Skeletal muscle satellite cell (primary cell): ENCODE measurements at regions not wholly inside any gene's neighbourhood (a gene's known extent, or its start where the extent isn't known, plus 50 kb on each side); places are given as distances from the start of the nearest gene placed in this dataset.
A peak's percentile ranks its signal among the peaks of the same experiment; 100 is the strongest.

Experiments
- H3K27me3 ChIP-seq: 2 replicates; pipeline ENCODE4 v1.7.0; 2013; ENCODE audit warnings: low read length; ENCODE audit not compliant: control insufficient read depth, insufficient read depth
- H3K36me3 ChIP-seq: 2 replicates; pipeline ENCODE4 v1.7.0; 2013; ENCODE audit warnings: mild to moderate bottlenecking, control low read depth, low read length; ENCODE audit not compliant: insufficient read depth
- H3K4me1 ChIP-seq: 2 replicates; pipeline ENCODE4 v1.7.0; 2013; ENCODE audit warnings: low read length; ENCODE audit not compliant: control insufficient read depth, insufficient read depth
- H3K4me2 ChIP-seq: 2 replicates; pipeline ENCODE4 v1.7.0; 2013; ENCODE audit warnings: mild to moderate bottlenecking, low read length
- H3K4me3 ChIP-seq: 2 replicates; pipeline ENCODE4 v1.7.0; 2013; ENCODE audit warnings: low read length
- H3K9ac ChIP-seq: 2 replicates; pipeline ENCODE4 v1.7.0; 2013; ENCODE audit warnings: mild to moderate bottlenecking, low read depth, low read length, moderate library complexity
- H3K9me3 ChIP-seq: replicated peaks from 2 replicates; pipeline ENCODE4 v1.7.0; 2013; ENCODE audit warnings: mild to moderate bottlenecking, control low read depth, low read length

DNA sequence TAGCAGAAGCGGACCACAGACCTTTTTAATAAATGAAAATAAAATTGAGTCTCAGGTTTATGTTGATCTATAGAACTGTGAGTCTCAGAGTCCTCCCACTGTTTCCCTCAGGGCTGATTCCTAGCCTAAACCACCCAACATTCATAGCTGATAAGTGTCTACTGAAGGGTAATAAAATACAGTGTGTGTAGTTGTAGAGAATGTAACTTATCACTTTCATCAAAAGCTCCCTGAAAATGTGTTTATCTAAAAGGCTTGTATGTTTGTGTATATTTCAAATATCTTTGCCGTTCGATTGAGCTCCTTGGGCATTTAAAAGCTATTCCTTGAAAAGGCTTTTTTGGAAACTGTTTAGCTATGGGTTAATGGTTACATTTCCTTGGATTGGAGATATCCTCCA lies 740.3 kb upstream of the SOX9 start:
- Histone ChIP-seq H3K4me2 (no peak overlapping the region), H3K9me3 (no peaks in the 10 kb centered on the region), H3K4me3 (no peak overlapping the region), H3K4me1 (no peaks in the 10 kb centered on the region), H3K9ac (no peak overlapping the region), H3K27me3 (no peaks in the 10 kb centered on the region), H3K36me3 (no peaks in the 10 kb centered on the region)

- Histone ChIP-seq H3K9me3 (no peaks in the 10 kb centered on the region), H3K27me3 (no peaks in the 10 kb centered on the region), H3K4me2 (no peak overlapping the region), H3K4me1 (no peaks in the 10 kb centered on the region), H3K4me3 (no peak overlapping the region), H3K9ac (no peak overlapping the region), H3K36me3 (no peaks in the 10 kb centered on the region)
Observed at GRCh38 chr17:71380936-71381335, 739.9 kb upstream of the SOX9 start.

GRCh38 chr17:71383091-71383490 lies 737.7 kb upstream of the SOX9 start:
- H3K27me3 ChIP-seq = no peaks in the 10 kb centered on the region
- H3K4me3 ChIP-seq = no peak overlapping the region
- no peak overlapping the region for H3K9ac ChIP-seq
- no peak overlapping the region for H3K4me2 ChIP-seq
- H3K9me3 ChIP-seq = no peaks in the 10 kb centered on the region
- H3K36me3 ChIP-seq = no peaks in the 10 kb centered on the region
- H3K4me1 ChIP-seq = no peaks in the 10 kb centered on the region

DNA sequence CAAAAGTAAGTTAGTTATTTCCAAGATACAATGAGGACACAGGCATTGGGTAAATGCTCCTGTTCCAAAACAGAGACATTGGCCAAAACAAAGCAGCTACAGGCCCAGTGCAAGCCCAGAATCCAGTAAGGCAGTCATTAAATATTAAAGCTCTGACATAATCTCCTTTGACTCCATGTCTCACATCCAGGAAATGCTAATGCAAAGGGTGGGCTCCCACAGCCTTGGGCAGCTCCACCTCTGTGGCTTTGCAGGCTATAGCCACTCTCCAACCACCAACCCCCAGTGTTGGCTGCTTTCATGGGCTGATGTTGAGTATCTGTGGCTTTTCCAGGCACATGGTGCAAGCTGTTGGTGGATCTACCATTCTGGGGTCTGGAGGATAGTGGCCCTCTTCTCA lies 733.4 kb upstream of the SOX9 start:
- Histone ChIP-seq H3K4me1 (peaks cover 2% of the 10 kb centered on the region), H3K4me2 (no peak overlapping the region), H3K9ac (no peak overlapping the region), H3K36me3 (no peaks in the 10 kb centered on the region), H3K4me3 (no peak overlapping the region), H3K27me3 (no peaks in the 10 kb centered on the region), H3K9me3 (no peaks in the 10 kb centered on the region)

DNA sequence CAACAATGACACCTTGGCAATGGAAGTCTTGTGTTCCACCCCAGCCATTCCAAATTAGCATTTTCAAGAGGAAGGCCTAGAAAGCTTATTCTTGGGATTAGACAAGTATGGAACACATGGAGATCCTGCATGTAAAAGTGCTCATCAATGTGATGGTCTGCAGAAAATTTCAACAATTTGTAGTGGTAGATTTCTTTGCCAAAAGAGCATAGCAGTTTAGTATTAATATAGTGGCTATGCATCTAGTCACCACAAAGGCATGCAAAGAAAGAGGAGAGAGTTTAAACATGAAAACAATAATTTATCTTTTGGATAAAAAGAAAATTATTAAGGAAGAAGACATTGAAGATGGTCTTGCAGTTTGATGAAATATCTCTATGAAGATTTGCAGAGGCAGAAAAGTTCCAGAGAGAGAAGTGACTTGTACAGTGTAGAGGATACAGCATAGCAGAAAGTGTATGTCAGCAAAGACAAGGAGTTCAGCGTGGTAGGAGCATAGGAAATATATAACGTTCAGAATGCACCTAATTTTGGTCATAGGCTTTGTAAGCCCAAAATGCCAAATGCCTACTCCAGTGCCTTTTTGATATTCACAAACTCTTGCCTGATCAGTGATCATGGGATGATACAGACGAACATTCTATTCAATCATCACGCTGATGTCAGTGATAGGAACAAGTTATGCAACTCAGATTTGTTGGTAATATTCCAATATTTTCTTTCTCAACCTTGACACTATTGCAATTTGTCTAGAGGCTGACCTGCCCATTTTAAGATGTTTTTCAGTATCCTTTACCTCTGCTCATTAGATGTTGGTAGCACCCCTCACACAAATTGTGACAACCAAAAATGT lies 727.9 kb upstream of the SOX9 start:
- Histone ChIP-seq H3K4me1 (peaks cover 9% of the 10 kb centered on the region), H3K27me3 (no peaks in the 10 kb centered on the region), H3K9ac (no peak overlapping the region), H3K9me3 (no peaks in the 10 kb centered on the region), H3K4me2 (peak overlapping the region; percentile 27), H3K36me3 (no peaks in the 10 kb centered on the region), H3K4me3 (no peak overlapping the region)

- no peaks in the 10 kb centered on the region for H3K36me3 ChIP-seq
- H3K27me3 ChIP-seq = no peaks in the 10 kb centered on the region
- H3K4me2 ChIP-seq = no peak overlapping the region
- no peaks in the 10 kb centered on the region for H3K9me3 ChIP-seq
- no peak overlapping the region for H3K4me3 ChIP-seq
- H3K9ac ChIP-seq = no peak overlapping the region
- peaks cover 9% of the 10 kb centered on the region for H3K4me1 ChIP-seq
Observed at GRCh38 chr17:71395901-71396300, 724.9 kb upstream of the SOX9 start.

- H3K27me3 ChIP-seq = no peaks in the 10 kb centered on the region
- H3K9me3 ChIP-seq = no peaks in the 10 kb centered on the region
- H3K4me1 ChIP-seq = peaks cover 9% of the 10 kb centered on the region
- H3K4me2 ChIP-seq = no peak overlapping the region
- H3K36me3 ChIP-seq = no peaks in the 10 kb centered on the region
- H3K4me3 ChIP-seq = no peak overlapping the region
- no peak overlapping the region for H3K9ac ChIP-seq
Observed at GRCh38 chr17:71396711-71397110, 724.1 kb upstream of the SOX9 start.

DNA sequence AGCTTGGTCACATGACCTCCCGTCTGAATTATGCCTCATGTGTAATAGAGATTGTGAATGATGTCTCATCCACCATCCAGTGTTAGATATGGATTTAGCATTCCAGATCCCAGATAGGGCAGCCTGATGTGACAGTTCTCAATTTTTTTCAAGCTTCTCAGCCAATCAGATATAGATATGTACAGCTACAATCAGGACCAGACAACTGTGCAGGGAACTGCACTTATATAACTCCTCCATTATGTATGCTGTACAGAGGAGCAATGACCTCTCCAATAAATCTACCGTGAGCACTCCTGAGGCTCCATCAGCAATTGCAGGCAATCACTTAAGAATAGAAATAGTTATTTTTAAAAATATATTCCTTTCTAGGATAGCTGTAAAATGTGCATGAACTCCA lies 722.8 kb upstream of the SOX9 start:
- Histone ChIP-seq H3K4me3 (no peak overlapping the region), H3K9ac (no peak overlapping the region), H3K27me3 (no peaks in the 10 kb centered on the region), H3K9me3 (no peaks in the 10 kb centered on the region), H3K36me3 (no peaks in the 10 kb centered on the region), H3K4me2 (no peak overlapping the region), H3K4me1 (peaks cover 6% of the 10 kb centered on the region)

GRCh38 chr17:71398800-71399219 lies 722.0 kb upstream of the SOX9 start:
- Histone ChIP-seq H3K36me3 (no peaks in the 10 kb centered on the region), H3K4me3 (no peak overlapping the region), H3K4me1 (peaks cover 4% of the 10 kb centered on the region), H3K4me2 (no peak overlapping the region), H3K9ac (no peak overlapping the region), H3K9me3 (no peaks in the 10 kb centered on the region), H3K27me3 (no peaks in the 10 kb centered on the region)

DNA sequence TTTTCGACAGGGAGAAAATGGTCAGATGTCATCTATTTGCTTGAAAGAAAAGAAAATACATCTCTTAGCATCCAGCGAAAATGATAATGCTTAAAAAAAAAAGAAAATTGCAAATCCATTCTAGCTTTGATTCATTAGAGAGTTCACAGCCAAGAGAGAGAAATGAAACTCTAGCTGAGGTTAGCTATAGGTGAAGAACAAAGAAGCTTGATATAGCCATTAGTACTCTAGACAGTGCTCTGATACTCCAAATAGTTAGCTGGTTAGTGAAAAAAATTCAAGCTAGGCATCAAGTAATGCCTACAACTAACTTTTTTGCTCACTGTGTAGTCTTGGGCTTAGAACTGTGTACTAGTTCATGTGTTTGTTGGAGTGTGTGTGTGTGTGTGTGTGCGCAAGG lies 721.6 kb upstream of the SOX9 start:
- Histone ChIP-seq H3K4me2 (no peak overlapping the region), H3K36me3 (no peaks in the 10 kb centered on the region), H3K9me3 (no peaks in the 10 kb centered on the region), H3K4me3 (no peak overlapping the region), H3K4me1 (peaks cover 4% of the 10 kb centered on the region), H3K27me3 (no peaks in the 10 kb centered on the region), H3K9ac (no peak overlapping the region)

DNA sequence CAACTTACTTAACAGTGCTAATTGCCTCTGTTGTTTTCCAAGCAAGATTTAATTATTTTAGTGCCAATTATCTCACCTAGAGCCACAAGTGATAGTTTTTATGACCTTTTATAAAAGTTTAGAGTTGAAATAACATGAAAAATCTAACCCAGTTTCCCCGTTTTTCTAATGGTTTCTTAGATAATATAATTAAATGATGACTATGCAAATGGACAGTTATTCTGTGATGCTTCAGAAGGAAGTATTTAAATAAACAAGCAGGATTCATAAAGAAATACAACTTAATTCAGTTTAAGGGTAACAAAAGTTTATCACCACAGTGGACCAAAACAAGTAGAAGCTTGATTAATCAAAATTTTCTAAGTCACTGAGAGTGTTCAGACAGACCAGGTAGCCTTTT lies 721.2 kb upstream of the SOX9 start:
- no peak overlapping the region for H3K9ac ChIP-seq
- H3K27me3 ChIP-seq = no peaks in the 10 kb centered on the region
- H3K9me3 ChIP-seq = no peaks in the 10 kb centered on the region
- no peaks in the 10 kb centered on the region for H3K36me3 ChIP-seq
- peaks cover 4% of the 10 kb centered on the region for H3K4me1 ChIP-seq
- no peak overlapping the region for H3K4me3 ChIP-seq
- no peak overlapping the region for H3K4me2 ChIP-seq

DNA sequence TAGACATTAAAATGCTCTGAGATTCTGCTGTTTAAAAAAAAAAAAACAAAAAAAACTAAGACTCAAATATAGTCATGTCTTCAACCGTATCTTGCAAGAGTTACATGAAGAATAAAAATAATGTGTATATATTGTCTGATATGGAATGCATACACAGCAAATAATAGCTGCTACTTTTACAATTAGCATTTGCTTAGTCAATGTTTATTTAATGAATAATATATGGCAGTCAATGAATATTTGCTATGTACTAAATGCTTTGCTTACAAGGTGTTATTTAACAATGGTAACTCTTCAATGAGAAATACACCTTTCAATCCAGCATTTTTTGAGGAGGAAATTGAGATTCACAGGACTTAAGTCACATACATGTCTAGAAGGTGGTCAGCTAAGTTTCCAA lies 718.8 kb upstream of the SOX9 start:
- no peaks in the 10 kb centered on the region for H3K9me3 ChIP-seq
- H3K36me3 ChIP-seq = no peaks in the 10 kb centered on the region
- no peaks in the 10 kb centered on the region for H3K27me3 ChIP-seq
- peaks cover 4% of the 10 kb centered on the region for H3K4me1 ChIP-seq
- no peak overlapping the region for H3K9ac ChIP-seq
- no peak overlapping the region for H3K4me3 ChIP-seq
- H3K4me2 ChIP-seq = no peak overlapping the region
